HG02943 (cell line): ENCODE measurements at regions not wholly inside any gene's neighbourhood (a gene's known extent, or its start where the extent isn't known, plus 50 kb on each side); places are given as distances from the start of the nearest gene placed in this dataset.
"Not testable (repeated sequence)": the region's sequence is repeated elsewhere in the genome, so short reads cannot be mapped to it uniquely, and the experiment has no call there.

ENCODE experiments used
- ATAC-seq: cut with Tn5 transposase; IDR thresholded peaks from one replicate; pipeline ENCODE4 v1.9.1; 2021; ENCODE audit warnings: mild to moderate bottlenecking, low read depth, moderate library complexity; ENCODE audit not compliant: unreplicated experiment

DNA sequence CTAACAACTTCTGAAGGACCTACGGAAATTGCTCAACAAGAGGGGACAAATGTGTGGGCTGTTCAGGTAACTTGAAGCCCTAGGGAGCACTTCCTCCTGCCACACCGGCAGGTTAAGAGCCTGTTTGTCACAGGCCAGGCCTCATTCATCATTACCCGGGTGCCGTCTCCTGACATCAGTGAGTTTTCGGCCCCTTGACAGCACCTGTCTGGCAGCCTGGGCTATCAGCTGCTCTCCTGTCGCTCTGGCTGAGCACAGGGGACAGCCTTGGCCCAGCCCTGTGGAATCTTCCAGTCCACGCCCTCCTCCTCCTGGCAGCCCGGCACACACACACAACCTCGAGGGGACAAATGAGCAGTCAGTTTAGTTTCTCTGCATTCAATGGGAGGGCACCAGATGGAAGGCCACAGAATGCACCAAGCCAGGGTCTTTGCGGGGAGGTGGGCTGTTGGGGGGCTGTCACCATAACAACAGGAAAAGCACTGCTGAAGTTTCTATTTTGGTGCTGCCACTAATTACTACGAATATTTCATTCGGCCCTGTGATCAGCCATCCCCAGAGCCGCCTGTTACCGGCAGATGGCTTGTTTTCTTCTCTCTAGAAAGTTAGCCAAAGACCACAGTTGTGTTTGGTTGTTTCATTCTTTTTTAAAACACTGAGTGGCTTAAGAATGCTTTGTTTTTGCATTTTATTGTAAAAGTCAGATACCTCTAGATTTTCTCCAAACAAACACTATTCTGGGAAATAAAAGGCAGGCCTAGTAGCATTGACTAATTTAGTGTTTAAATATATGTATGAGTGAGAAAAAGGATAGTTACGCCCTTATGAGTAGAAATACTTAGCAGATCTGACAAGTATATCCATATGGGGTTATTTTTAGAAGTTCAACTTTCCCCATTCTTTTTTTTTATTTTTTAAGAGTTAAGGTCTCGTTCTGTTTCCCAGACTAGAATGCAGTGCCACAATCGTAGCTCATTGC lies 189.9 kb upstream of the NDUFV2 start:
- ATAC-seq, result no peak

DNA sequence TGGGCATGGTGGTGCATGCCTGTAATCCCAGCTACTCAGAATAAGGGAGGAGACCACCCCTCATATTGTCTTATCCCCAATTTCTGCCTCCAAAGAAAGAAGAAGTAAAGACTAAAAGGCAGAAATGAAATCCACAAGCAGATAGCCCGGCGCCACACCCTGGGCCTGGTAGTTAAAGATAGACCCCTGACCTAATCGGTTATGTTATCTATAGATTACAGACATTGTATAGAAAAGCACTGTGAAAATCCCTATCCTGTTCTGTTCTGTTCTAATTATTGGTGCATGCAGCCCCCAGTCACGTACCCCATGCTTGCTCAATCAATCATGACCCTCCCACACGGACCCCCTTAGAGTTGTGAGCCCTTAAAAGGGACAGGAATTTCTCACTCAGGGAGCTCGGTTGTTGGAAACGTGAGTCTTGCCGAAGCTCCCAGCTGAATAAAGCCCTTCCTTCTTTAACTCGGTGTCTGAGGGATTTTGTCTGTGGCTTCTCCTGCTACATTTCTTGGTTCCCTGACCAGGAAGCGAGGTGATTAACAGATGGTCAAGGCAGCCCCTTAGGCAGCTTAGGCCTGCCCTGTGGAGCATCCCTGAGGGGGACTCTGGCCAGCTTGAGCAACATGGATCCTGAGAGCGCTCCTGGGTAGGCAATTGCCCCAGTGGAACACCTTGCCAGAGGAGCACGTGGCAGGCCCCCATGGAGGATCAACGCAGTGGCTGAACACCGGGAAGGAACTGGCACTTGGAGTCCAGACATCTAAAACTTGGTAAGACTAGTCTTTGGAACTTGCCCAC lies 188.7 kb upstream of the NDUFV2 start:
- ATAC-seq, result not testable (repeated sequence)

DNA sequence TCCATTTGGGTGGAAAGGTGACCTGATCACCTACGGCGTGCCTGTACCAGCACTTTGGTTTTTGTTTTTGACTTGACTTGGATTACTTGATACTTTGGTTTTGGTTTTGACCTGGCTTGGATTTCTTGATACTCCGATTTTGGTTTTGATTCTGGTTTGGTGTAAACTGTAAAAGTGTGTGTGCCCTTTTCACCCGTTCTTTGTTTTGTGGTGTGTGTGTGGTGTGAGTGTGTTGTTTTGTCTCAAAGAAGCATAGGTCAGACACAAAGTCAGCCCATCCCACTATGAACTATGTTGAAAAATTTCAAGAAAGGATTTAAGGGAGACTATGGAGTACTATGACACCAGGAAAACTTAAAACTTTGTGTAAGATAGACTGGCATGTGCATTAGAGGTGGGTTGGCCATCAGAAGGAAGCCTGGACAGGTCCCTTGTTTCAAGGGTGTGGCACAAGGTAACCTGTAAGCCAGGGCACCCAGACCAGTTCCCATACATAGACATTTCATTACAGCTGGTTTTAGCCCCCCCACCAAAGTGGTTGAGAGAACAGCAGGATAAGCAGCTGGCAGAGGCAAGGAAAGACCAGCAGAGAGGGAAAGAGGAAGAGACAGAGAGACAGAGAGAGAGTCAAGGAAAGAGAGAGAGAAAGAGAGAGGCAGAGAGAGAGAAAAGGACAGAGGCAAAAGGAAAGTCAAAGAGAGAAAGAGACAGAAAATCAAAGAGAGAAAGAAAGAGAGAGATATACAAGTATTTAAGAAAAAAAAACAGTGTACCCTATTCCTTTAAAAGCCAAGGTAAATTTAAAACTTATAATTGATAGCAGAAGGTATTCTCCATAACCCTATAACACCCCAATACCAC lies 187.9 kb upstream of the NDUFV2 start:
- not testable (repeated sequence) for ATAC-seq

DNA sequence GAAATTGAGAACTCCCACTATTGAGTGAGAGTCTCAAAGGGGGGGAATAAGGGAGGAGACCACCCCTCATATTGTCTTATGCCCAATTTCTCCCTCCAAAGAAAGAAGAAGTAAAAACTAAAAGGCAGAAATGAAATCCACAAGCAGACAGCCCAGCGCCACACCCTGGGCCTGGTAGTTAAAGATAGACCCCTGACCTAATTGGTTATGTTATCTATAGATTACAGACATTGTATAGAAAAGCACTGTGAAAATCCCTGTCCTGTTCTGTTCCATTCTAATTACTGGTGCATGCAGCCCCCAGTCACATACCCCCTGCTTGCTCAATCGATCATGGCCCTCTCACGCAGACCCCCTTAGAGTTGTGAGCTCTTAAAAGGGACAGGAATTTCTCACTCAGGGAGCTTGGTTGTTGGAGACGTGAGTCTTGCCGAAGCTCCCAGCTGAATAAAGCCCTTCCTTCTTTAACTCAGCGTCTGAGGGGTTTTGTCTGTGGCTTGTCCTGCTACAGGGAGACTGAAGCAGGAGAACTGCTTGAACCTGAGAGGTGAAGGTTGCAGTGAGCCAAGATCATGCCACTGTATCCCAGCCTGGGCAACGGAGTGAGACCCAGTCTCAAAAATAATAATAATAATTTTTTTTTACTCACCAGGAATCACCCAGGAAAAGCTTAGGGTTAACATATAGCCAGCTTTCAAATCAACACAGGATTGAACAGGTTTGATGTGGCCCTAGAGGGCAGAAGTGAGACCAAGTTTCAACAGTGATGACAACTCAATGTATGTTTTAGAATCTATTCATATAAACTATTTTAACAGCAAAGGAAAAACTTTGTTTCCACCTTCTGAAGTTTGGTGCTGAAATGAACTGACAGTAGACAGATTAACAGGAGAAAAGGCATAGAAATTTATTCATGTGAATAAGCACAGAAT lies 181.4 kb upstream of the NDUFV2 start:
- not testable (repeated sequence) for ATAC-seq

DNA sequence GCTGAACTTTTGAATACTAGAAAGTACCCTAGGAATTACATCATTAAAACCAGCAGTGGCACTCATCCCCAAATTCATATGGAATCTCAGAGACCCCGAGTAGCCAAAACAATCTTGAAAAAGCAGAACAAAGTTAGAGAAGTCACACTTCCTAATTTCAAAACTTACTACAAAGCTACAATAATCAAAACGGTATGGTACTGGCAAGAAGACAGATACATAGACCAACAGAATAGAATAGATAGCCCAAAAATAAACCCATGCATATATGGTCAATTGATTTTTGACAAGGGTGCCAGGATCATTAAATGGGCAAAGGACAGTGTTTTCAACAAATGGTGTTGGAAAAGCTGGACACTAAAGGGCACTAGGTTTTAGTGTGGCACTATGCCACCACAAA lies 176.0 kb upstream of the NDUFV2 start:
- ATAC-seq, result no peak

DNA sequence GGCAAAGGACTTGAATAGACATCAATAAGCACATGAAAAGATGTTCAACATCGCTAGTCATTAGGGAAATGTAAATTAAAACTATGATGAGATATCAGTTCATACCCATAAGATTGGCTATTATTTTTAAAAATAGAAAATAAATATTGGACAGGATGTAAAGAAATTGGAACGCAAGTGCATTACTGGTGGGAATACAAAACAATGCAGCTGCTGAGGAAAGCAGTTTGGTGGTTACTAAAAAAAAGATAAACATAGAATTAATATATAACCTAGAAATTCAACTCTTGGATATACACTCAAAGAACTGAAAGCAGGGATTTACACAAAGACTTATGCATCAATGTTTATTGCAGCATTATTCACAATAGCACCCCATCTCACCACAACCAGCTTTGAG lies 174.5 kb upstream of the NDUFV2 start:
- no peak for ATAC-seq

DNA sequence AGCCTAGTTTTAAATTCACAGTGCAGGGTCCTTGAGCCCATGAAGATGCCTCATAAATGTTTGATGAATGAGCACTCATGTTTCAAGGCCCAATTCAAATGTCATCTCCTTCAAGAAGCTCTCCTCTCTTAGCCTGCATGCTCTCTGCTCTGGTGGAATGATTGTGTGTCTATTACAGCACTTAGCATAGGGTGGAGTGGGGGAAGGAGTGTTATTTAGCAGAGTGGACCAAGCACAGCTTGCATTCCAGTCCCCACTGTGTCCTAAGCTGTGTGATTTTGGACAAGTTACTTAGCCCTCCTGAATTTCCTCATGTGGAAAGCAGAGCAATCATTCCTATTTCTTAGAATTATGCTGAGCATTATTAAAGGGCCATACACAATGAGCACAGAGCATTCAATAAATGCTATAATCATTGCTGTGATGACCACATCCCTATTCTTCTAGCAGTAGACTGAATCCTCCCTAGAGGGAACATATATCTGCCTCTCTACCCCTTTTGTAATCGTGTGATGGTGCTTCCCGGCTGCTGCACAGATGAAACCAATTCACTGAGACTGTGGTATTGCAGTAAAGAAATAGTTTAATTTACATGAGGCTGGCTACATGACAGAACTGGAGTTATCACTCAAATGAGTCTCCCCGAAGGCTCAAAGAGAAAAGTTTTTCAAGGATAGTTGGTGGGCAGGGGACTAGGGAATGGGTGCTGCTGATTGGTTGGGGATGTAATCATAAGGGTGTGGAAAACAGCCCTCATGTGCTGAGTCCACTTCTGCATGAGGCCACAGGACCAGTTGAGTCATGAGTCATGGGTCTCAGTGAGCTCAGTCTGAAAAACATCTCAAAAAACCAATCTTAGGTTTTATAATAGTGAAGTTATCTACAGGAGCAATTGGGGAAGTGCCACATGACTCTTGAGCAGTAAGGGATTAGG lies 173.4 kb upstream of the NDUFV2 start:
- no peak for ATAC-seq

DNA sequence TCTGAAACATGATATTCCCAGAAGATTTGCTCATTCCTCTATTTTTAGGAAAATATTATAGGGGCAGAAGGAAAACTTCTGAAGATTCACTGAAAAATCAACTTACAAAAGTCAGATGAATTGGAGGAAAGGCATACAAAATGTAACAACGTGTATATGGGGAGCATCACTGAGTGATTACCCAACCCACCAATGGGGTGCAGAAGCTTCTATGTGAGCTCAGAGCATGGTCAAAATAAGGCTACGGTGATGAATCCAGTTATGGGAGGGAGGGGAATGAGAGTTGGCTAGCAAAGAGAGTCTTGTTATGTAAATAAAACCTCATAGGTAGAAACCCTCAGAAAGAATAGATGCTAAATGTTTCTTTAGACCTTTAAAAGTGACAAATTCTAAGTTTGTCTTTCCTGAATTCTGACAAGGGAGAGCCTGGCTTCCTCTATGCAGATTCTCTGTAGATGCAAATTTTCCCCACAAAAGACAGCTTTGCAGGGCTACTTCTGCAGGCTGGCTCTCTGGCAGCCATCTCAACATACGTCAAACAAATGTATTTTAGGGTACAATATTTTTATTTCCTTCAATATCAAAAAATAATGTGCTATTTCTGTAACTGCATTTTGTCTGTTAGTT lies 171.4 kb upstream of the NDUFV2 start:
- ATAC-seq, result no peak

DNA sequence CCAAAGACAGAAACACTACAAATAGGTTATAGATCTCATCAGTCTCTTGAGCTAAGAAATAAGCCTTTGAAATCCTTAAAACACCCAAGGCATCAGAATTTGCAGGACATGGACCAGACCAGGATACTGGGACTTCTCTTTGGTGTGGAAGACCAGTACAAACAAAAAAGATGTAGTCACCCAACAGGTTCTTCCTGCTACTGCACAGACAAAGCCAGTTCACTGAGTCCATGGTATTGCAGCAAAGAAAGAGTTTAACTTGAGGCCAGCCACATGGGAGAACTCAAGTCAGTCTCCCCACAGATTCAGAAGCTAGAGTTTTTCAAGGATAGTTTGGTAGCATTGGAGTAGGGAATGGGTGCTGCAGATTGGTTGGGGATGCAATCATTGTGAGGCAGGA lies 169.6 kb upstream of the NDUFV2 start:
- ATAC-seq, result no peak

DNA sequence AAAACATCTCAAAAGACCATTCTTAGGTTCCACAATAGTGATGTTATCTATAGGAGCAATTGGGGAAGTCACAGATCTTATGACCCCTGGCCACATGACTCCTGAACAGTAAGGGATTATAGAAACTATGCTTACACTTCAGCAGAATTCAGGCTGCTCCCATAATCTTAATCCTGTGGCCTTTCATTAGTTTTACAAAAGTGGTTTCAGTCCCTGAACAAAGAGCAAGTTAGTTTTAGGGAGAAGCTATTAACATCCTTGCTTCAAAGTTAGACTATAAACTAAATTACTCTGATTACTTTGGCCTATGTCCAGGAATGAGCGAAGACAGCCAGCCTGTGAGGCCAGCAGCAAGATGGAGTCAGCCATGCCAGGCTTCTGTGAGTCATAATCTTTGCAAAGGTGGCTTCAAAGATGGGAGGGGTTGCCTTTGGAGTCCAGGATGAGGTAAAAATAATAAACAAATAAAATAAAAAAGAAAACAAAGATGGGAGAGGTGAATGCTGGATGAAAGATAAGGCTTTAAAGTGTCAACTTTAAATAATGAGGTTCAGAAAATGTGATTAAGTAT lies 168.7 kb upstream of the NDUFV2 start:
- ATAC-seq, result no peak

DNA sequence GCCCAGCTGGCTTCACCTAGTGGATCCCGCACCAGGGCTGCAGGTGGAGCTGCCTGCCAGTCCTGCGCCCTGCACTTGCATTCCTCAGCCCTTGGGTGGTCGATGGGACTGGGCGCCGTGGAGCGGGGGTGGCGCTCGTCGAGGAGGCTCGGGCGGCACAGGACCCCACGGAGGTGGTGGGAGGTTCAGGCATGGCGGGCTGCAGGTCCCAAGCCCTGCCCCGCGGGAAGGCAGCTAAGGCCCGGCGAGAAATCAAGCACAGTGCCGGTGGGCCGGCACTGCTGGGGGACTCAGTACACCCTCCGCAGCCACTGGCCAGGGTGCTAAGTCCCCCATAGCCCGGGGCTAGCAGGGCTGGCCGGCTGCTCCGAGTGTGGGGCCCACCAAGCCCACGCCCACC lies 167.2 kb upstream of the NDUFV2 start:
- ATAC-seq, result not testable (repeated sequence)

DNA sequence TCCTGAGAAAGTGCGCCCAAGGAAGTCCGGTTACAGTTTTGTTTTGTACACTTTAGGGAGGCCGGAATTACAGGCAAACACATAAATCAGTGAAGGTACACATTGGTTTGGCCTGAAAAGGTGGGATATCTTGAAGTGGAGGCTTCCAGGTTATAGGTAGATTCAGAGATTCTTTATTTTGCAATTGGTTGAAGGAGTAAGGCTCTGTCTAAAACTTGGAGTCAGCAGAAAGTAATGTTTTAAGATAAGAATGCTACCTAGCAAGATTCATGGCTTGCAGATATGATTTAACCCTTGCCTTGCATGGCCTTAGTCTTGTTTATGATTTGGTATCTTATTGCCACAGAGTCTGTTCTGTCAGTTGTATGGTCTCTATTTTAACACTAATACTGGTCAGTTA lies 165.9 kb upstream of the NDUFV2 start:
- ATAC-seq, result no peak

DNA sequence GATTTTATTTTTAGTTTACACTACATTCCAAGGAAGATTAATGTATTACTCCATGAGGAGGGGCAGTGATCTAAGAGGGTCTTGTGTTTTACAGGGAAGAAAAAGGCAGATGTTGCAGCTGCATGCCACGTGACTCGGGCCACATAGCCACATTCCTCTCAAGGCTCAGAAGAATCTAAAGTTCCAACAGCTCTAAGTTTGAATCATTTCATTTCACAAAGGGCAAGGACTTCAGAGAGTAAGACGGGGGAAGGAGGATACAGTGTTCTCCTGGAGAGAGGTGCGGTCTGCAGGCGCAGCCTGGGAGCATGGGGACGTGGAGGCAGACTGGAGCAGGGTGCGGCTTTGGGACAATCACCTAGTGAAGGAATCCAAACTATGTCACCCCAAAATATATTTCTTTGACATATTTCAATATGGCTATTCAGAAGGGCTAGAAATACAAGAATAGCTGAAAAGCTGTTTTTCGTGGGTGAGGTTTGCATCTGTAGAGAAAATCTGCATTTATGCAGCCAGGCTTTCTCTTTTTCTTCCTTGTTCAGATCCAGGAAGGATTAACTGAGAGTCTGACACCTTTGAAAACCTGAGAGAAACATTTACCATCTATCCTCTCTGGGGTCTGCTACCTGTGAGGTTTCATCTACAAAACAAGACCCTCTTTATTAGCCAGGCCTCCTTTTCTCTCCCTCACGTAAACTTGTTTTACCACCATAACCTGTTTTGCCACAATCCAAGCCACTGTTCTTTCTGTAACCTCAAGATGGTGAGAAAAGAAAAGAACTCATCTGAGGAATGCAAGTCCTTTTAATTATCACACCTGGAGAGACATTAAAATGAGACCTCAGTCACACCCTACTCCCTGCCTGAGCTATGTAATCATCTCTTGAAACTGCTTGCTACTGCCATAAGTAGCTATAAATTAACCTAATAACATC lies 165.1 kb upstream of the NDUFV2 start:
- no peak for ATAC-seq

DNA sequence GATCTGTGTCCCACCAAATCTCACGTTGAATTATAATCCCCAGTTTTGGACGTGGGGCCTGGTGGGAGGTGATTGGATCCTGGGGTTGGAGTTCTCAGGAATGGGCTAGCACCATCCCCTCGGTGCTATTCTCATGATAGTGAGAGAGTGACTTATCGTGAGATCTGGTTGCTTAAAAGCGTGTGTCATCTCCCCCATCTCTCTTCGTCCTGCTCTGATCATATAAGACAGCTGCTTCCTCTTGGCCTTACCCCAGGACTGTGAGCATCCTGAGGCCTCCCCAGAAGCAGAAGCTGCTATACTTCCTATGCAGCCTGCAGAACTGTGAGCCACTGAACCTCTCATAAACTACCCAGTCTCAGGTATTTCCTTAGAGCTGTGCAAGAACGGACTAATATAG lies 163.7 kb upstream of the NDUFV2 start:
- no peak for ATAC-seq

DNA sequence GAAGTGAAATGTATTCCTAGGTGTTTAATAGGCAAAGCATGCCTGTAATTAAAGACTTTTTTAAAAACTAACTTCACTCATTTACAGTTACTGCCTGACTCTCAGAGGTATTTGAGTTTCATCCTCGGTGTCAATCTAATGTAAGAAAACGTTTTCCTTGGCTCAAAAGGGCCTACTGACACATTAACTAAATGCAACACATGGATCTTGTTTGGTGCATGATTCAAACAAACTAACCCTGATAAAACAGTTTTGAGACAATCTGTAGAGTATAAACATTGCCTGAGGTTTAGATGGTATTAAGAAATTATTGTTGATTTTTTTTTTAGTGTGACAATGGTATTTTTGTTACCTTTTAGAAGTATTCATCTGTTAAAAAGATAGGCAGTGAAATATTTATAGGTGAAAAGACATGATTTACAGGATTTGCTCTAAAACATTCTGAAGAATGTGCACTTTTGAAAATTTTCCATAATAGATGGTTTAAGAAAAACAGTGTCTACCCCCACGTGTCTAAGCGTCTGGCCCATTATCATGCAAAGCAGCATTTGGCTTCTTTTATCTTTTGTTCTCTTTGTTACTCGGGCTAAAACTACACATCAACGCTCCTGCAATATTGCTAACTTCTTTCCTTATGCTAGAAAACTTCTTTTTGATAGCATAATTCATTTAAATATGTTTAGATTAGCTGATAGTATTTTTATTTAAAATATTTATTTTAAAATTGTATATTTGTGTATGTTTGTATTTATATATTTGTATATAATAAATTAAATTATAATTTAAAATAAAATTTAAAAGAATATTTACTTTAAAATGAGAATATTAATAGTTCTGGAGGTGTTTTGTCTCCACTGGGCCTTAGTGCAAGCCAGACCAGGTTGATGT lies 160.2 kb upstream of the NDUFV2 start:
- no peak for ATAC-seq
